Nucleus accumbens (tissue), 56 donors: ENCODE measurements at regions not wholly inside any gene's neighbourhood (a gene's known extent, or its start where the extent isn't known, plus 50 kb on each side); places are given as distances from the start of the nearest gene placed in this dataset.

Experiments
- DNase-seq, 56 donors: peaks; one replicate each; lab custom pipeline; 2025; lab: John Stamatoyannopoulos, UW

- DNase-seq, result no peak
Observed at GRCh38 chr21:18937337-18937736, 533.8 kb upstream of the TMPRSS15 start.

DNA sequence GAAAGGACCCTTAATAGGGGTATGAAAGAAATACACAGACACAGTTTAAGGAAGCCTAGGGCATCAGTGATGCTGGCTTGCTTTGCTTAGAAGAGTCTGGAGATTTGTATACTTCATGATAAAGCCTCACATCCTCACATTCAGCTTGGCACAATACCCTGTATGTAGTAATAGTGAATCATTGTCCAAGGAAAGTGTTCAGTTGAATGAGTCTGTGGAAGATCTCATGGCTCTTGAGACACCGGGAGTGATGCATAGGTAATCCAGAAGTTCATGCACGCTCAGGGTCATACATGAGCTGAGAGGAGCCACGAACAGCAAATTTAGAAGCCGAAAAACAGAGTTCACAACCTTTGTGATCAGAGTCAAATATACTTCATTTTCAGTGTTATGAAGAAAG, 537.2 kb upstream of the TMPRSS15 start:
- DNase-seq, result no peak

GRCh38 chr21:18950045-18950740, 546.6 kb upstream of the TMPRSS15 start:
- DNase-seq, result no peak

DNA sequence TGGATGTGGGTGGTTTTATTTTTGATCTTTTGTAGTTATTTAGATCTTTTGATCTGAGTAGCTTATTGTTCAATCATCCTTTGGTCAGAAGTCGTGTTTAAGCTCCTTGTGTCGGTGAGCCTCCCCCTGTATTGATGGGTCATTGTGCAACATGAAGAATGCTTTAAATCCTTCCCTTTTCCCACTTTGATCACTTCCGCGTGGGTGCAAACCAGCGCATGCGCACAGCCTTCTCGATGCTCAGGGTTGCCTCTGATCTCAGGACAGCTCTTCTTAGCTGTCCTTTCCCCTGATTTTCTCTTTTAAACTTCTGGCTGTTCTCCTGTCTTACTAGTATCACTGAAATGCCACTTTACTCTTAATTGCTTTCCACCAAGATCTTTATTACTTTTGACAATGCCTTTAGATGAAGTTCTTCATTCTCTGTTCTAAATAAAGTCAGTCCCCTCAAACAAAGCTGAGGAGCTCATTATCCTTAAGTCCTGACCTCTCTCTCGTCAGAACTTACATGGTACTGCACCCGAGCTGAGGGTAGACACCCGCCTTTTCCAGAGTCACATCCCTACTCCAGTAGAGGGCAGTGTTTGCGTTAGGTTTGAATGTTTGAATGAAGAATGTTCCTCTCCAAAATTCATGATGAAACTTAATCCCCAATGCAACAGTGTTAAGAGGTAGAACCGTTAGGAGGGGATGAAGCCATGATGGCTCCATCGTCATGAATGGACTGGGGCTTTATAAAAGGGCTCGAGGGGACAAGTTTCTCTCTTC, 547.9 kb upstream of the TMPRSS15 start:
- peak in 7 of 56 donors; percentile 1 to 6 (median 3) for DNase-seq

DNA sequence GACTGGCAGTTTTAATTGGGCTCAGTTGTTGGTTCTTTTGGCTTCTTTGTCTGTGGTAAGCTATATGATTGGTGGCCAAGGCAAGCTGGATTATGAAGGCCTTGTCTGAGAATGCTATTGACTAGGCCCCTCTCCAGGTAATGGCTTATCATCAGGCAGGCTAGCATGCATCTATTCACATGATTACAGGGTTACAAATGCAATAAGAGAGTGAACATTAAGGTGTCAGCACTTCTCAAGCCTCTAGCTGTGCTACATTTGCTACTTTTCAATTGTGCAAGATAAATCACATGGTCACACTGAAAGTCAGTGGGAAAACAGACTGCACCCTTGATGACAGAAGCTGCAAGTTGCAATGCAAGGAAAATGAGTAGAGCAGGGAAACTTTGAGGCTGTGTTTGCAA, 550.9 kb upstream of the TMPRSS15 start:
- DNase-seq, result no peak

DNA sequence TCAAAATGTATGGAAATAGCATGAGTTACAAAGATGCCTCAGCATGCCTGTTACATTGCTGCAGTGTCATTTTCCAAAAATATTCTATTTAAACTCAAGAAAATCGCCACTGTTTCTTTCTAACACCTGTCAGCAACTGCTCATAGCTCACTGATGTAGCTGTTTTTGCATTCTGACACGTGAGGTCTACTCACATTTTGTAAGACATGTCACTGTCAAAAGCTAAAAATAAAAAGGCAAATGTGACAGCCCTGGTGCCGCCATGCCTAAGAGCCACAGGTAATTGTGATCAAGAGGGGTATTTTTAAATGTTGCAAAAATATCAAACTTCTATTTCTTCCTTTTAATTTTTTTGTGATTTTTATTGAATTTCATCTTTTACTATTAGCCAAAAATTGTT, 556.2 kb upstream of the TMPRSS15 start:
- DNase-seq, result no peak

DNA sequence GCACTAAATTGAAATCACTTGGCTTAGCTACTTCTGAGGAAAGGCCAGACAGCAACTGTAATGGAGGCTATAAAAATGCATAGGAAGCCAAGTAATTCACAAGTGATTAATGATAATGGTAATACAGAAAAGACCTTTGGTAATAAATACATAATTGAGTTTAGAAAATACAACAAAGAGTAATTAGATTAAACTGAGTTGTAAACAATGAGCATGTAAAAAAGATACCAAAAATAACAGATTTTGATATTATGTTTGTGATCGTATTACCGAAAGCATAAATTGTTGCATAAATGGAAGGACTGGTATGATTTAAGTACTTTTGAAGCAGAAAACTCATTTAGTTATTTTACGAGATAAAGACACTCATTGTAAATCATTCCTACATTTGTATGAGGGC, 556.7 kb upstream of the TMPRSS15 start:
- no peak for DNase-seq

GRCh38 chr21:18970416-18970815, 566.8 kb upstream of the TMPRSS15 start:
- no peak for DNase-seq

- no peak for DNase-seq
Observed at GRCh38 chr21:18970941-18971340, 567.4 kb upstream of the TMPRSS15 start.

DNA sequence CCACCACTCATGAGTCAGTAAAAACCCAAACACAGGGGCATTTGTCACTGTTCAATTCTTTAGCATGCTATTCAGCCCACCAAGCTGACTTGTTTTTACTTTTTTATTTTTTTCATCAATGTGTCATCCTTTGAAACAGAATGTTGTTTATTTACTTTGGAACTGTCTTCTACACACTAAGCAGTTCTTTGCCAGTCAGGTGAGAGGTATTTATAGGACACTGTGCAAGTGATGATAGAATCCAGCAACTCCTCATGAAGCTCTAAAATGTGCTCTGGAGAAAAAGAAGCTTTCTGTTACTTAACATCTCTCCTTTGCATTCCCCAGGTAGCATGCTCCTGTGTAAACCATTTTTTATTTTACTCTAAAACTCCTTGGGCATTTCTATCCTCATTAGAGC, 582.0 kb upstream of the TMPRSS15 start:
- DNase-seq, result no peak

- peak in 2 of 56 donors; percentile 9 to 10 for DNase-seq
Observed at GRCh38 chr21:18986197-18986596, 582.6 kb upstream of the TMPRSS15 start.

GRCh38 chr21:18987520-18988026, 584.0 kb upstream of the TMPRSS15 start:
- no peak for DNase-seq

DNA sequence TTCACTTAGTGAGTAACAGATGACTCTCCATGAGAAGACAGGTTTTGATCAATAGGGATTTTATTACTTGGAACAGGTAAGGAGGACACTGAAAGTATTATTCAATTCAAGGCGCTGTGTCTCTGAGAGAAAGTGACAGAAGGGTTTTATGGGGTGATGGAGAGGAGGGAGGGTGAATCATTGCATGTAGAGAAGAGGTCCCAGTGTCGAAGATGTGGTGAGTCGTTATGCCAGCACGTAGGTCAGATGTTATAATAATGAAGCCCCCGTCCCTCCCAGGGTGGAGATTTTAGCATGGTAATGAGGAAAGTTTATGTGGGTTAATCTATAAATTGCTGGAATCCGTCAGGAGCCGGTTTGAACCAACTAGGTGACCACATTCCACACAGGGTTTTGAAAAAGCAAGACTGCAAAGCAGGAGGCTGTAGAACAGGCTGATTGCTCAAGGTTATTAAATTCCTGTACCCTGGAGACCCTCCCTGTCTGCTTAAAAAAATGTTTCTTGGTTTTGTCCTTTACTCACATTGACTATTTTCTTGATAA, 586.4 kb upstream of the TMPRSS15 start:
- no peak for DNase-seq

DNA sequence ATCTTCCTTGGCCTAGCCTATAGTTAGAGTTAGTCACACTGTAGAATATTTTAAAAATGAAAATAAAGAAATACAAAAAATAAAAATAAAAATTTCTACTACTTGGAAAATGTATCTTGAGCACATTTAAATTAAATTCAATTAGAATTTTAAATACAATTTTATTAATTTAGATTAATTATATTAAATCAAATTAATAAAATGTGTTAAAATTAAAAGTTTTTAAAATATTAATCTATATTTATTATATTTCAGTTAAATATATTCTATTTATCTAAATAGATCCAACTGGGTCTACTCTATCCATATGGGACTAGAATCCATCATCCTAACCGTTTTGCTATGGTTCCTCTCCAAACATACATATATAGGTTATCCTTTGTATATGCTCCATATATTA, 588.3 kb upstream of the TMPRSS15 start:
- DNase-seq, result no peak

DNA sequence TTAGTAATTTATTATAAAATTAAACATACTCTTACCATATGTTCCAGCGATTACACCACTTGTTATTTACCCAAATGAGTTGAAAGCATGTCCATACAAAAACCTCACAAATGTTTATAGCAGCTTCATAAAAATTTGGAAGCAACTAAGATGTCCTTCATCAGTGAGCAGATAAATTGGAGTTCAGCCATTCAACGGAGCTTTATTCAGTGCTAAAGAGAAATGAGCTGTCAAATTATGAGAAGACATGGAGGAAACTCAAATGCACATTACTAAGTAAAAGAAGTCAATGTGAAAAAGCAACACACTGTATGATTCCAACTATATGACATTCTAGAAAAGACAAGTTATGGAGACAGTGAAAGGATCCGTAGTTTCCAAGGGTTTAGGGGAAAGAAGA, 606.7 kb upstream of the TMPRSS15 start:
- DNase-seq, result no peak

- no peak for DNase-seq
Observed at GRCh38 chr21:19010996-19011395, 607.4 kb upstream of the TMPRSS15 start.

DNA sequence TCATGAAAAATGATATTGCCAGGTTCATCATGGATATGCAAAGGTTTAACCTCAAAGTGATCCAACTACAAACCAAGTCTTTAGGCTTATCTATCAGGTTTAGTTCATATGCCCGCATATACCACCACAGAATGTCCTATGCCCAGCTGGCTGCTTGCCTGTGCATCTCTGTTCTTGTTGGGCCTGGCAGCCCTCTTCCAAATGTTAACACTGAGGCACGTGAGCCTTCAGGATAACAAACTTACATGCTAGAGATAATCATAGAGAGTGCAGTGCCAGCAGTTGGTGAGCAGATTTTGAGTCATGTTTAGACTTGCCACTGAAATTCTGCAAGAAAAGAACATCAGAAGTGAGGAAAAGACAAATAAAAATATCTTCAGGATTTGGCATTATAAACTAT, 607.9 kb upstream of the TMPRSS15 start:
- DNase-seq, result no peak

GRCh38 chr21:19013916-19014315, 610.3 kb upstream of the TMPRSS15 start:
- DNase-seq, result no peak

- no peak for DNase-seq
Observed at GRCh38 chr21:19018529-19018928, 614.9 kb upstream of the TMPRSS15 start.

- no peak for DNase-seq
Observed at GRCh38 chr21:19022978-19023377, 619.4 kb upstream of the TMPRSS15 start.

DNA sequence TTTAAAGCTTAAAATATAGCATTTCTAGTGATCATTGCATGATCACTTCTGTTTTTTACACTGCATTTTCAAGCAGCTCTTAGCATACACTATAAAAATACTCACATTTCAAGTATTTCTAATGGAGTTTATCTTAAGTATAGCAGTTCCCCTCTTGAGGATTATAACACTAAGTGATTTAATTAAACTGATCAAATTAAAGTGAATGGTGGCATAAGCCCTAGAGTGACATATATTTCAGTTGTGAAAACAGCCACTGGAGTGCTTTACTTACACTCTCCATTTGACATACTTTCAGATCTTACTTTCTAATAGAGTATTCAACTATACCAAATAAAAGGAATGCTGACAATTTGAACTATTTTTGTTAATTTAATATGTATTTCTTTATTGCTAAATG, 623.3 kb upstream of the TMPRSS15 start:
- no peak for DNase-seq

DNA sequence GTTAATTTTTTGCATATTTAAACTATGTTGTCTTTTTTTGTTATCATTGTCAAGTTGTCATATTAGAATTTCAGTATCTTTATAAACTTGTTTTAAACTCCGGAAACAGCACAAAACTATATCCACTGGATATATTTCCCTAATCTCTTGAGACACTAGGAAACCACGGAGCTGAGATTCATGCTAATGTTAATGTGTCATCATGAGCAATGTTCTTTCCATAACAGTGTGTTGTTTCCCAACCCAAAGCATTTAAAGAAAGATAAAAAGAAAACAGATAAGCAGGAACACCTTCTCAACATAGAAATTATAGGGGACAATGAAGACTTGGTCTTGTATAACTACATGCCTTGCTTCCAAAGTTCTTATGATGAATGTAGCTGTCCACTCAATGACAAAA, 626.2 kb upstream of the TMPRSS15 start:
- DNase-seq, result no peak
